Sigmoid colon (tissue), 4 donors: ENCODE measurements at regions not wholly inside any gene's neighbourhood (a gene's known extent, or its start where the extent isn't known, plus 50 kb on each side); places are given as distances from the start of the nearest gene placed in this dataset.

Experiments used
- POLR2A ChIP-seq, 2 donors: fragments of 450-650 bp; IDR thresholded peaks; one replicate each; pipeline ENCODE4 v1.6.1; 2016; ENCODE audit warnings: antibody characterized with exemption in 2 of 2, mild to moderate bottlenecking in 2 of 2, moderate library complexity in 2 of 2
- POLR2AphosphoS5 ChIP-seq, 4 donors: sonication (generic); formaldehyde crosslinking; IDR thresholded peaks; one replicate each; pipeline ENCODE4 v1.6.1; 2017; ENCODE audit warnings: antibody characterized with exemption in 4 of 4

- no peak for TF ChIP-seq POLR2AphosphoS5 (IDR thresholded peaks at IDR 0.05)
- no peak for TF ChIP-seq POLR2A (IDR thresholded peaks at IDR 0.05)
These were observed 161.9 kb upstream of the GALNT2 start for GRCh38 chr1:229905031-229905545.
